HepG2 (cell line): ENCODE measurements at regions not wholly inside any gene's neighbourhood (a gene's known extent, or its start where the extent isn't known, plus 50 kb on each side); places are given as distances from the start of the nearest gene placed in this dataset.
A peak's percentile ranks its signal among the peaks of the same experiment; 100 is the strongest.

Experiments used
- AGO1 ChIP-seq: fragments of 200-400 bp; formaldehyde crosslinking; IDR thresholded peaks from 2 replicates; pipeline ENCODE4 v1.6.1; 2017; ENCODE audit warnings: mild to moderate bottlenecking, low read depth, low read length, moderate library complexity; ENCODE audit not compliant: poor library complexity, severe bottlenecking
- ARID2 ChIP-seq: sonication (generic); formaldehyde crosslinking; IDR thresholded peaks from 2 replicates; pipeline ENCODE4 v1.8.1; 2022; ENCODE audit warnings: mild to moderate bottlenecking, missing genetic modification reagents, borderline replicate concordance
- BRD4 ChIP-seq: sonication (generic); formaldehyde crosslinking; IDR thresholded peaks from 2 replicates; pipeline ENCODE4 v1.4.0; 2020; ENCODE audit warnings: missing genetic modification reagents
- CHCHD3 ChIP-seq: sonication (generic); formaldehyde crosslinking; IDR thresholded peaks from 2 replicates; pipeline ENCODE4 v1.8.0; 2022; ENCODE audit warnings: mild to moderate bottlenecking, missing genetic modification reagents, moderate library complexity
- DNMT3B ChIP-seq: conservative IDR thresholded peaks from 2 replicates; pipeline ENCODE4 v1.6.1; 2016; ENCODE audit warnings: missing biosample characterization, control low read depth
- HNF4G ChIP-seq, 2 experiments: sonication (generic) in 1 of 2; formaldehyde crosslinking in 1 of 2; IDR thresholded peaks; 2 replicates each; pipeline versions ENCODE4 v1.4.0 to v1.6.1; 2011 to 2020; ENCODE audit warnings: borderline replicate concordance in 2 of 2, low read depth in 2 of 2, mild to moderate bottlenecking in 2 of 2, low read length in 1 of 2, missing genetic modification reagents in 1 of 2, moderate library complexity in 1 of 2
- LCORL ChIP-seq, 2 experiments: fragments of 450-650 bp in 1 of 2; sonication (generic) in 1 of 2; formaldehyde crosslinking in 1 of 2; IDR thresholded peaks; 2 replicates each; pipeline versions ENCODE4 v1.5.0 to v1.6.1; 2017 to 2020; ENCODE audit warnings: antibody characterized with exemption in 1 of 2, missing genetic modification reagents in 1 of 2
- POLR2AphosphoS2 ChIP-seq: IDR thresholded peaks from 2 replicates; pipeline ENCODE4 v1.6.1; 2011; ENCODE audit warnings: low read depth, low read length, improper control_type of control experiment
- POLR2G ChIP-seq: fragments of 200-400 bp; formaldehyde crosslinking; IDR thresholded peaks from 2 replicates; pipeline ENCODE4 v1.6.1; 2018; ENCODE audit warnings: mild to moderate bottlenecking, low read depth, low read length, moderate library complexity
- PRPF4 ChIP-seq: fragments of 200-400 bp; formaldehyde crosslinking; IDR thresholded peaks from 2 replicates; pipeline ENCODE4 v1.6.1; 2016; ENCODE audit warnings: low read length, low read depth; ENCODE audit not compliant: poor library complexity, severe bottlenecking
- REL ChIP-seq: sonication (generic); formaldehyde crosslinking; conservative IDR thresholded peaks from 2 replicates; pipeline ENCODE4 v1.8.0; 2022; ENCODE audit warnings: mild to moderate bottlenecking, missing genetic modification reagents, moderate library complexity
- SALL2 ChIP-seq: sonication (generic); formaldehyde crosslinking; IDR thresholded peaks from 2 replicates; pipeline ENCODE4 v1.8.1; 2023; ENCODE audit warnings: mild to moderate bottlenecking, missing genetic modification reagents, inconsistent platforms
- SNAPC2 ChIP-seq: sonication (generic); formaldehyde crosslinking; IDR thresholded peaks from 2 replicates; pipeline ENCODE4 v1.8.1; 2022; ENCODE audit warnings: mild to moderate bottlenecking, missing genetic modification reagents
- SRSF1 ChIP-seq: fragments of 200-400 bp; formaldehyde crosslinking; optimal IDR thresholded peaks from 2 replicates; pipeline ENCODE3; 2017; ENCODE audit warnings: mild to moderate bottlenecking, low read depth, low read length, moderate library complexity
- ZFYVE20 ChIP-seq: sonication (generic); formaldehyde crosslinking; IDR thresholded peaks from 2 replicates; pipeline ENCODE4 v1.8.0; 2023; ENCODE audit warnings: low read depth, mild to moderate bottlenecking, moderate library complexity, missing genetic modification reagents, borderline replicate concordance
- ZNF274 ChIP-seq: sonication (generic); formaldehyde crosslinking; IDR thresholded peaks from 2 replicates; pipeline ENCODE4 v1.5.1; 2020; ENCODE audit warnings: mild to moderate bottlenecking, missing genetic modification reagents
- ZNF335 ChIP-seq: sonication (generic); formaldehyde crosslinking; IDR thresholded peaks from 2 replicates; pipeline ENCODE4 v1.4.0; 2020; ENCODE audit warnings: missing genetic modification reagents
- ZNF614 ChIP-seq: IDR thresholded peaks from 2 replicates; pipeline ENCODE4 v1.6.1; 2018; ENCODE audit warnings: missing biosample characterization, missing genetic modification reagents, inconsistent platforms, borderline replicate concordance
- ZSCAN9 ChIP-seq: IDR thresholded peaks from 2 replicates; pipeline ENCODE4 v1.6.1; 2016; ENCODE audit warnings: borderline replicate concordance
- TF ChIP-seq, protein P1 (sequence below): sonication (generic); formaldehyde crosslinking; IDR thresholded peaks from 2 replicates; pipeline ENCODE4 v1.8.0; 2022; ENCODE audit warnings: low read depth, missing genetic modification reagents
- TF ChIP-seq, protein P2 (sequence below): sonication (generic); formaldehyde crosslinking; IDR thresholded peaks from 2 replicates; pipeline ENCODE4 v1.5.0; 2020; ENCODE audit warnings: mild to moderate bottlenecking, missing genetic modification reagents
- TF ChIP-seq, protein P3 (sequence below): IDR thresholded peaks from 2 replicates; pipeline ENCODE4 v1.6.1; 2016; ENCODE audit warnings: missing compliant biosample characterization, missing genetic modification reagents, borderline replicate concordance

DNA sequence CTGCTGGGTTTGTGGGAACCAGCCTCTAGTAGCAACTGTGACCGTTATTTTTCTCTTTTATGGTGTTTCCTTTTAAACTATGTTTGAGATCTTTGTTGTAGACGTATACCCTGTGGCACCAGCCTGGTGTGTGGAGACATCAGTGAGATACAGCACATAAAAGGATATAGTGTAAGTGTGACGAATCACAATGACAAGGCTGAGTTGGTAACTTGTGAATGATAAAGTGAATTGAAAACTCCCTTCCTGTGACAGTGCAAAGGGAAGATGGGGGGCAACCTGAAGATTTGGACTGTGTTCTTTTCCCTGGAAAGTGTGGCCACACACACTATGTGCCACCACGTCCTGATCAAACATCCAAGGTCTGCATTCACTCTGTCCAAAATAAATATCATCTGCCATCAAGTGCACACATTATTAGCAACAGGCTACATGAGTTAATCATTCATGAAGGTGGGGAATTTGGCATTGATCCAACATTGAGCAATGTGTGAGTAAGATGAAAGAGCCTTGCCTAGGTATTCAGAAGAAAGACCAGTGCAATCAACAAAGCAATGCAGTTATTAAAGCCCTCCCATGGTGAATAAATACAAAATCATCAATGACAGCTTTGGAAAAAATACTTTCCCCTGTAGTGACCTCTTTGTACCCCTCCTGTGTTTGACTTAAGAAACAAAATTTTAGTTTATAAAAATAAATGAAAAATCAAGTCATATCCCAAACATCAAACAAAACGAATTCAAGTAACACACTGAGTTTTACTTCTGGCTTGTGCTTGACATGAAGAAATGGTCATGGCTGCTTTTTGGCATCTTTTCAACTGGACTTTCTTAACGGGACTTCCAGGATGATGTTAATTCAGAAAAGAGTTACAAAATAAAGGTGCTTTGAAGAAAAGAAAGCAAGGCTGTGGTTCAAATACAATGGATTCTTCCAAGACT is 1280.5 kb upstream of the ZEB2 start (continued):
- TF ChIP-seq DNMT3B (CRISPR knock-in tag) (peak; percentile 84), SRSF1 (no peak), ARID2 (CRISPR knock-in tag) (peak; percentile 46; the same call in 1 of the 2 replicates), ZNF274 (no peak), BRD4 (CRISPR knock-in tag) (peak; percentile 90), HNF4G (IDR thresholded peaks at IDR 0.05; ENCODE audit: borderline replicate concordance, low read depth, low read length) (peak; percentile 79), HNF4G (CRISPR knock-in tag; IDR thresholded peaks at IDR 0.05; ENCODE audit: borderline replicate concordance, low read depth) (peak; percentile 61; the same call in 1 of the 2 replicates), ZNF335 (CRISPR knock-in tag) (peak; percentile 84; the same call in 1 of the 2 replicates), REL (CRISPR knock-in tag) (no peak), POLR2G (no peak), AGO1 (no peak), ZSCAN9 (CRISPR knock-in tag) (peak; percentile 75), ZFYVE20 (CRISPR knock-in tag) (no peak), POLR2AphosphoS2 (no peak), SALL2 (peak; percentile 93), LCORL (IDR thresholded peaks at IDR 0.05) (peak; percentile 97), LCORL (CRISPR knock-in tag; IDR thresholded peaks at IDR 0.05) (peak; percentile 89; the same call in 1 of the 2 replicates), SNAPC2 (CRISPR knock-in tag) (peak; percentile 96), CHCHD3 (CRISPR knock-in tag) (no peak), PRPF4 (no peak), ZNF614 (CRISPR knock-in tag) (peak; percentile 97)
- TF ChIP-seq, protein P1, sequence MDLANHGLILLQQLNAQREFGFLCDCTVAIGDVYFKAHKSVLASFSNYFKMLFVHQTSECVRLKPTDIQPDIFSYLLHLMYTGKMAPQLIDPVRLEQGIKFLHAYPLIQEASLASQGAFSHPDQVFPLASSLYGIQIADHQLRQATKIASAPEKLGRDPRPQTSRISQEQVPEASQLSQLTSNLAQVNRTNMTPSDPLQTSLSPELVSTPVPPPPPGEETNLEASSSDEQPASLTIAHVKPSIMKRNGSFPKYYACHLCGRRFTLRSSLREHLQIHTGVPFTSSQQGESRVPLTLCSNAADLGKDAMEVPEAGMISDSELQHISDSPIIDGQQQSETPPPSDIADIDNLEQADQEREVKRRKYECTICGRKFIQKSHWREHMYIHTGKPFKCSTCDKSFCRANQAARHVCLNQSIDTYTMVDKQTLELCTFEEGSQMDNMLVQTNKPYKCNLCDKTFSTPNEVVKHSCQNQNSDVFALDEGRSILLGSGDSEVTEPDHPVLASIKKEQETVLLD (CRISPR knock-in tag): no peak
- TF ChIP-seq, protein P2, sequence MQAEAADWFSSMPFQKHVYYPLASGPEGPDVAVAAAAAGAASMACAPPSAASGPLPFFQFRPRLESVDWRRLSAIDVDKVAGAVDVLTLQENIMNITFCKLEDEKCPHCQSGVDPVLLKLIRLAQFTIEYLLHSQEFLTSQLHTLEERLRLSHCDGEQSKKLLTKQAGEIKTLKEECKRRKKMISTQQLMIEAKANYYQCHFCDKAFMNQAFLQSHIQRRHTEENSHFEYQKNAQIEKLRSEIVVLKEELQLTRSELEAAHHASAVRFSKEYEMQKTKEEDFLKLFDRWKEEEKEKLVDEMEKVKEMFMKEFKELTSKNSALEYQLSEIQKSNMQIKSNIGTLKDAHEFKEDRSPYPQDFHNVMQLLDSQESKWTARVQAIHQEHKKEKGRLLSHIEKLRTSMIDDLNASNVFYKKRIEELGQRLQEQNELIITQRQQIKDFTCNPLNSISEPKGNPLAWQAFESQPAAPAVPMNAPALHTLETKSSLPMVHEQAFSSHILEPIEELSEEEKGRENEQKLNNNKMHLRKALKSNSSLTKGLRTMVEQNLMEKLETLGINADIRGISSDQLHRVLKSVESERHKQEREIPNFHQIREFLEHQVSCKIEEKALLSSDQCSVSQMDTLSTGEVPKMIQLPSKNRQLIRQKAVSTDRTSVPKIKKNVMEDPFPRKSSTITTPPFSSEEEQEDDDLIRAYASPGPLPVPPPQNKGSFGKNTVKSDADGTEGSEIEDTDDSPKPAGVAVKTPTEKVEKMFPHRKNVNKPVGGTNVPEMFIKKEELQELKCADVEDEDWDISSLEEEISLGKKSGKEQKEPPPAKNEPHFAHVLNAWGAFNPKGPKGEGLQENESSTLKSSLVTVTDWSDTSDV (CRISPR knock-in tag): no peak
- TF ChIP-seq, protein P3, sequence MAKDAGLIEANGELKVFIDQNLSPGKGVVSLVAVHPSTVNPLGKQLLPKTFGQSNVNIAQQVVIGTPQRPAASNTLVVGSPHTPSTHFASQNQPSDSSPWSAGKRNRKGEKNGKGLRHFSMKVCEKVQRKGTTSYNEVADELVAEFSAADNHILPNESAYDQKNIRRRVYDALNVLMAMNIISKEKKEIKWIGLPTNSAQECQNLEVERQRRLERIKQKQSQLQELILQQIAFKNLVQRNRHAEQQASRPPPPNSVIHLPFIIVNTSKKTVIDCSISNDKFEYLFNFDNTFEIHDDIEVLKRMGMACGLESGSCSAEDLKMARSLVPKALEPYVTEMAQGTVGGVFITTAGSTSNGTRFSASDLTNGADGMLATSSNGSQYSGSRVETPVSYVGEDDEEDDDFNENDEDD (CRISPR knock-in tag): peak; percentile 40; the same call in 1 of the 2 replicates
